Activated naive CD4-positive, alpha-beta T cell treated with anti-CD3 and anti-CD28 coated beads, Interleukin-2, amount 50 U/mL, for 24 hours (primary cell): ENCODE measurements at regions not wholly inside any gene's neighbourhood (a gene's known extent, or its start where the extent isn't known, plus 50 kb on each side); places are given as distances from the start of the nearest gene placed in this dataset.

Experiments
- H3K27ac Mint-ChIP-seq: one replicate; pipeline ENCODE4 v1.8.0; 2021; ENCODE audit warnings: mild to moderate bottlenecking, mixed read lengths
- H3K27me3 Mint-ChIP-seq: one replicate; pipeline ENCODE4 v1.8.0; 2021; ENCODE audit warnings: mixed read lengths
- H3K36me3 Mint-ChIP-seq: one replicate; pipeline ENCODE4 v1.8.0; 2021; ENCODE audit warnings: mixed read lengths
- H3K4me1 Mint-ChIP-seq: one replicate; pipeline ENCODE4 v1.8.0; 2021; ENCODE audit warnings: mixed read lengths
- H3K4me3 Mint-ChIP-seq: one replicate; pipeline ENCODE4 v1.8.0; 2021; ENCODE audit warnings: mild to moderate bottlenecking, mixed read lengths
- H3K9me3 Mint-ChIP-seq: one replicate; pipeline ENCODE4 v1.8.0; 2021; ENCODE audit warnings: mixed read lengths

GRCh38 chr2:226413498-226414130 is 386.0 kb downstream of the IRS1 start:
- no peaks in the 10 kb centered on the region for H3K4me1 Mint-ChIP-seq
- no peaks in the 10 kb centered on the region for H3K27me3 Mint-ChIP-seq
- H3K9me3 Mint-ChIP-seq, result no peaks in the 10 kb centered on the region
- no peak overlapping the region for H3K4me3 Mint-ChIP-seq
- H3K36me3 Mint-ChIP-seq, result peaks cover 2% of the 10 kb centered on the region
- H3K27ac Mint-ChIP-seq, result no peak overlapping the region

- peaks cover 4% of the 10 kb centered on the region for H3K27me3 Mint-ChIP-seq
- peaks cover 2% of the 10 kb centered on the region for H3K4me1 Mint-ChIP-seq
- H3K4me3 Mint-ChIP-seq, result no peak overlapping the region
- peaks cover 2% of the 10 kb centered on the region for H3K36me3 Mint-ChIP-seq
- H3K9me3 Mint-ChIP-seq, result no peaks in the 10 kb centered on the region
- H3K27ac Mint-ChIP-seq, result no peak overlapping the region
Observed at GRCh38 chr2:226411727-226412360, 387.8 kb downstream of the IRS1 start.

GRCh38 chr2:226411205-226411604 is 388.4 kb downstream of the IRS1 start:
- Mint-ChIP-seq H3K4me1 (peaks cover 8% of the 10 kb centered on the region), H3K9me3 (no peaks in the 10 kb centered on the region), H3K4me3 (no peak overlapping the region), H3K27me3 (peaks cover 4% of the 10 kb centered on the region), H3K36me3 (peaks cover 2% of the 10 kb centered on the region), H3K27ac (no peak overlapping the region)

GRCh38 chr2:226410247-226410835 is 389.3 kb downstream of the IRS1 start:
- H3K27ac Mint-ChIP-seq, result no peak overlapping the region
- H3K36me3 Mint-ChIP-seq, result peaks cover 2% of the 10 kb centered on the region
- no peak overlapping the region for H3K4me3 Mint-ChIP-seq
- no peaks in the 10 kb centered on the region for H3K9me3 Mint-ChIP-seq
- H3K4me1 Mint-ChIP-seq, result peaks cover 8% of the 10 kb centered on the region
- peaks cover 4% of the 10 kb centered on the region for H3K27me3 Mint-ChIP-seq

- no peak overlapping the region for H3K4me3 Mint-ChIP-seq
- peaks cover 2% of the 10 kb centered on the region for H3K36me3 Mint-ChIP-seq
- no peaks in the 10 kb centered on the region for H3K9me3 Mint-ChIP-seq
- peaks cover 4% of the 10 kb centered on the region for H3K27me3 Mint-ChIP-seq
- H3K4me1 Mint-ChIP-seq, result peaks cover 8% of the 10 kb centered on the region
- H3K27ac Mint-ChIP-seq, result no peak overlapping the region
Observed at GRCh38 chr2:226409134-226409533, 390.5 kb downstream of the IRS1 start.

- Mint-ChIP-seq H3K4me1 (peaks cover 8% of the 10 kb centered on the region), H3K9me3 (no peaks in the 10 kb centered on the region), H3K27me3 (peaks cover 7% of the 10 kb centered on the region), H3K4me3 (no peak overlapping the region), H3K27ac (no peak overlapping the region), H3K36me3 (peaks cover 2% of the 10 kb centered on the region)
Observed at GRCh38 chr2:226408141-226408540, 391.5 kb downstream of the IRS1 start.

- Mint-ChIP-seq H3K4me1 (peaks cover 8% of the 10 kb centered on the region), H3K4me3 (no peak overlapping the region), H3K36me3 (peaks cover 2% of the 10 kb centered on the region), H3K27me3 (peaks cover 7% of the 10 kb centered on the region), H3K9me3 (no peaks in the 10 kb centered on the region), H3K27ac (no peak overlapping the region)
Observed at GRCh38 chr2:226407135-226407534, 392.5 kb downstream of the IRS1 start.

GRCh38 chr2:226405465-226405864 is 394.2 kb downstream of the IRS1 start:
- H3K9me3 Mint-ChIP-seq, result no peaks in the 10 kb centered on the region
- H3K27me3 Mint-ChIP-seq, result peaks cover 7% of the 10 kb centered on the region

GRCh38 chr2:226403369-226403768 is 396.3 kb downstream of the IRS1 start:
- Mint-ChIP-seq H3K27me3 (peaks cover 7% of the 10 kb centered on the region), H3K4me3 (no peak overlapping the region), H3K9me3 (no peaks in the 10 kb centered on the region), H3K27ac (no peak overlapping the region), H3K36me3 (no peaks in the 10 kb centered on the region), H3K4me1 (peaks cover 8% of the 10 kb centered on the region)

More at GRCh38 chr2:226405465-226405864, 394.2 kb downstream of the IRS1 start:
- no peak overlapping the region for H3K27ac Mint-ChIP-seq
- peaks cover 2% of the 10 kb centered on the region for H3K36me3 Mint-ChIP-seq
- no peak overlapping the region for H3K4me3 Mint-ChIP-seq
- peaks cover 8% of the 10 kb centered on the region for H3K4me1 Mint-ChIP-seq

GRCh38 chr2:226399006-226399405 is 400.6 kb downstream of the IRS1 start:
- Mint-ChIP-seq H3K27ac (no peak overlapping the region), H3K4me1 (no peaks in the 10 kb centered on the region), H3K36me3 (no peaks in the 10 kb centered on the region), H3K9me3 (no peaks in the 10 kb centered on the region), H3K4me3 (no peak overlapping the region), H3K27me3 (peaks cover 3% of the 10 kb centered on the region)

GRCh38 chr2:226398580-226398979 is 401.0 kb downstream of the IRS1 start:
- no peak overlapping the region for H3K27ac Mint-ChIP-seq
- H3K4me3 Mint-ChIP-seq, result no peak overlapping the region
- H3K36me3 Mint-ChIP-seq, result no peaks in the 10 kb centered on the region
- peaks cover under 1% of the 10 kb centered on the region for H3K27me3 Mint-ChIP-seq
- H3K4me1 Mint-ChIP-seq, result no peaks in the 10 kb centered on the region
- H3K9me3 Mint-ChIP-seq, result no peaks in the 10 kb centered on the region

- Mint-ChIP-seq H3K4me3 (no peak overlapping the region), H3K27me3 (no peaks in the 10 kb centered on the region), H3K4me1 (no peaks in the 10 kb centered on the region), H3K9me3 (no peaks in the 10 kb centered on the region), H3K36me3 (no peaks in the 10 kb centered on the region), H3K27ac (no peak overlapping the region)
Observed at GRCh38 chr2:226396541-226396940, 403.1 kb downstream of the IRS1 start.

GRCh38 chr2:226387499-226387942 is 412.1 kb downstream of the IRS1 start:
- Mint-ChIP-seq H3K9me3 (no peaks in the 10 kb centered on the region), H3K27me3 (no peaks in the 10 kb centered on the region), H3K4me3 (no peak overlapping the region), H3K27ac (peak overlapping the region; percentile 6), H3K4me1 (no peaks in the 10 kb centered on the region), H3K36me3 (no peaks in the 10 kb centered on the region)

- H3K27ac Mint-ChIP-seq, result no peak overlapping the region
- no peaks in the 10 kb centered on the region for H3K4me1 Mint-ChIP-seq
- H3K4me3 Mint-ChIP-seq, result no peak overlapping the region
- H3K9me3 Mint-ChIP-seq, result no peaks in the 10 kb centered on the region
- H3K36me3 Mint-ChIP-seq, result no peaks in the 10 kb centered on the region
- H3K27me3 Mint-ChIP-seq, result peaks cover 1% of the 10 kb centered on the region
Observed at GRCh38 chr2:226383461-226383860, 416.2 kb downstream of the IRS1 start.

GRCh38 chr2:226380679-226381078 is 418.9 kb downstream of the IRS1 start:
- Mint-ChIP-seq H3K4me3 (no peak overlapping the region), H3K27me3 (peaks cover 1% of the 10 kb centered on the region), H3K9me3 (no peaks in the 10 kb centered on the region), H3K36me3 (no peaks in the 10 kb centered on the region), H3K4me1 (no peaks in the 10 kb centered on the region), H3K27ac (no peak overlapping the region)
